ENCODE measurements at regions not wholly inside any gene's neighbourhood (a gene's known extent, or its start where the extent isn't known, plus 50 kb on each side); places are given as distances from the start of the nearest gene placed in this dataset.

- no peak for TF ChIP-seq CTCF (IDR thresholded peaks at IDR 0.05)
- TF ChIP-seq EP300 (IDR thresholded peaks at IDR 0.05), result no peak
- no peak for TF ChIP-seq POLR2A (IDR thresholded peaks at IDR 0.05)
These were observed 60.8 kb upstream of the NAMPT start for GRCh38 chr7:106345421-106346166.
